Gastrocnemius medialis (tissue), 4 donors: ENCODE measurements at regions not wholly inside any gene's neighbourhood (a gene's known extent, or its start where the extent isn't known, plus 50 kb on each side); places are given as distances from the start of the nearest gene placed in this dataset.

Experiments used
- CTCF ChIP-seq, 5 experiments: fragments of 450-650 bp in 3 of 5; fragments of 200-600 bp in 2 of 5; sonication (generic) in 2 of 5; IDR thresholded peaks in 4 of 5; conservative IDR thresholded peaks in 1 of 5; 1 replicate in 4 of 5; 2 replicates in 1 of 5; pipeline ENCODE4 v1.5.1; 2016 to 2019; ENCODE audit warnings: antibody characterized with exemption in 5 of 5, mild to moderate bottlenecking in 3 of 5, moderate library complexity in 3 of 5
- POLR2A ChIP-seq, 2 donors: fragments of 450-650 bp; IDR thresholded peaks; one replicate each; pipeline ENCODE4 v1.6.1; 2017; ENCODE audit warnings: antibody characterized with exemption in 2 of 2, mild to moderate bottlenecking in 2 of 2, moderate library complexity in 2 of 2

GRCh38 chr21:32878661-32879060, 107.1 kb upstream of the PAXBP1 start:
- TF ChIP-seq CTCF (IDR thresholded peaks at IDR 0.05 in 4 of 5, conservative IDR thresholded peaks at IDR 0.05 in 1 of 5) (no peak), POLR2A (IDR thresholded peaks at IDR 0.05) (no peak)
